Activated naive CD8-positive, alpha-beta T cell (primary cell): ENCODE measurements at regions not wholly inside any gene's neighbourhood (a gene's known extent, or its start where the extent isn't known, plus 50 kb on each side); places are given as distances from the start of the nearest gene placed in this dataset.

Experiments used
- H3K27ac Mint-ChIP-seq: one replicate; pipeline ENCODE4 v1.8.0; 2021; ENCODE audit warnings: mixed read lengths
- H3K27me3 Mint-ChIP-seq: one replicate; pipeline ENCODE4 v1.8.0; 2021; ENCODE audit warnings: mixed read lengths
- H3K36me3 Mint-ChIP-seq: one replicate; pipeline ENCODE4 v1.8.0; 2021; ENCODE audit warnings: mixed read lengths
- H3K4me1 Mint-ChIP-seq: one replicate; pipeline ENCODE4 v1.8.0; 2021; ENCODE audit warnings: low read depth, mixed read lengths
- H3K4me3 Mint-ChIP-seq: one replicate; pipeline ENCODE4 v1.8.0; 2021; ENCODE audit warnings: mild to moderate bottlenecking, mixed read lengths
- H3K9me3 Mint-ChIP-seq: one replicate; pipeline ENCODE4 v1.8.0; 2021; ENCODE audit warnings: low read depth, mixed read lengths

GRCh38 chr2:240339411-240340360 lies 95.8 kb upstream of the GPC1 start:
- H3K4me3 Mint-ChIP-seq, result no peak overlapping the region
- H3K36me3 Mint-ChIP-seq, result no peaks in the 10 kb centered on the region
- H3K4me1 Mint-ChIP-seq, result no peaks in the 10 kb centered on the region
- no peak overlapping the region for H3K27ac Mint-ChIP-seq
- peaks cover 16% of the 10 kb centered on the region for H3K27me3 Mint-ChIP-seq
- H3K9me3 Mint-ChIP-seq, result no peaks in the 10 kb centered on the region

GRCh38 chr2:240340361-240340761 lies 95.1 kb upstream of the GPC1 start:
- Mint-ChIP-seq H3K9me3 (no peaks in the 10 kb centered on the region), H3K27me3 (peaks cover 16% of the 10 kb centered on the region), H3K27ac (no peak overlapping the region), H3K36me3 (no peaks in the 10 kb centered on the region), H3K4me1 (no peaks in the 10 kb centered on the region), H3K4me3 (no peak overlapping the region)

- Mint-ChIP-seq H3K9me3 (no peaks in the 10 kb centered on the region), H3K27ac (no peak overlapping the region), H3K4me1 (no peaks in the 10 kb centered on the region), H3K36me3 (no peaks in the 10 kb centered on the region), H3K27me3 (peaks cover 13% of the 10 kb centered on the region), H3K4me3 (no peak overlapping the region)
Measured at GRCh38 chr2:240341064-240341463, 94.4 kb upstream of the GPC1 start.

GRCh38 chr2:240343548-240343947 lies 91.9 kb upstream of the GPC1 start:
- Mint-ChIP-seq H3K9me3 (no peaks in the 10 kb centered on the region), H3K27me3 (peaks cover 1% of the 10 kb centered on the region), H3K4me1 (no peaks in the 10 kb centered on the region), H3K36me3 (no peaks in the 10 kb centered on the region), H3K27ac (no peak overlapping the region), H3K4me3 (no peak overlapping the region)

GRCh38 chr2:240344904-240345303 lies 90.6 kb upstream of the GPC1 start:
- peaks cover 3% of the 10 kb centered on the region for H3K27me3 Mint-ChIP-seq
- no peak overlapping the region for H3K4me3 Mint-ChIP-seq
- H3K36me3 Mint-ChIP-seq, result no peaks in the 10 kb centered on the region
- no peaks in the 10 kb centered on the region for H3K4me1 Mint-ChIP-seq
- H3K27ac Mint-ChIP-seq, result no peak overlapping the region
- H3K9me3 Mint-ChIP-seq, result no peaks in the 10 kb centered on the region

- no peak overlapping the region for H3K27ac Mint-ChIP-seq
- no peaks in the 10 kb centered on the region for H3K36me3 Mint-ChIP-seq
- H3K27me3 Mint-ChIP-seq, result peaks cover 3% of the 10 kb centered on the region
- H3K4me1 Mint-ChIP-seq, result no peaks in the 10 kb centered on the region
- H3K4me3 Mint-ChIP-seq, result no peak overlapping the region
- no peaks in the 10 kb centered on the region for H3K9me3 Mint-ChIP-seq
Measured at GRCh38 chr2:240346015-240346752, 89.3 kb upstream of the GPC1 start.

- H3K4me1 Mint-ChIP-seq, result no peaks in the 10 kb centered on the region
- H3K4me3 Mint-ChIP-seq, result no peak overlapping the region
- no peak overlapping the region for H3K27ac Mint-ChIP-seq
- peaks cover 3% of the 10 kb centered on the region for H3K27me3 Mint-ChIP-seq
- no peaks in the 10 kb centered on the region for H3K36me3 Mint-ChIP-seq
- no peaks in the 10 kb centered on the region for H3K9me3 Mint-ChIP-seq
Measured at GRCh38 chr2:240346753-240347372, 88.6 kb upstream of the GPC1 start.

- Mint-ChIP-seq H3K36me3 (no peaks in the 10 kb centered on the region), H3K4me1 (no peaks in the 10 kb centered on the region), H3K27me3 (peaks cover 3% of the 10 kb centered on the region), H3K27ac (no peak overlapping the region), H3K4me3 (no peak overlapping the region), H3K9me3 (no peaks in the 10 kb centered on the region)
Measured at GRCh38 chr2:240347373-240347940, 88.0 kb upstream of the GPC1 start.

- Mint-ChIP-seq H3K9me3 (no peaks in the 10 kb centered on the region), H3K27ac (no peak overlapping the region), H3K27me3 (peaks cover 3% of the 10 kb centered on the region), H3K36me3 (no peaks in the 10 kb centered on the region), H3K4me1 (no peaks in the 10 kb centered on the region), H3K4me3 (no peak overlapping the region)
Measured at GRCh38 chr2:240347949-240348500, 87.4 kb upstream of the GPC1 start.

GRCh38 chr2:240348522-240348921 lies 86.9 kb upstream of the GPC1 start:
- no peak overlapping the region for H3K4me3 Mint-ChIP-seq
- H3K36me3 Mint-ChIP-seq, result no peaks in the 10 kb centered on the region
- H3K27me3 Mint-ChIP-seq, result peaks cover 3% of the 10 kb centered on the region
- no peak overlapping the region for H3K27ac Mint-ChIP-seq
- no peaks in the 10 kb centered on the region for H3K4me1 Mint-ChIP-seq
- no peaks in the 10 kb centered on the region for H3K9me3 Mint-ChIP-seq

GRCh38 chr2:240349133-240350005 lies 86.1 kb upstream of the GPC1 start:
- Mint-ChIP-seq H3K4me3 (no peak overlapping the region), H3K9me3 (no peaks in the 10 kb centered on the region), H3K4me1 (no peaks in the 10 kb centered on the region), H3K36me3 (no peaks in the 10 kb centered on the region), H3K27me3 (peaks cover 3% of the 10 kb centered on the region), H3K27ac (no peak overlapping the region)

GRCh38 chr2:240350006-240350355 lies 85.5 kb upstream of the GPC1 start:
- Mint-ChIP-seq H3K36me3 (no peaks in the 10 kb centered on the region), H3K27ac (no peak overlapping the region), H3K9me3 (no peaks in the 10 kb centered on the region), H3K27me3 (peaks cover 3% of the 10 kb centered on the region), H3K4me3 (no peak overlapping the region), H3K4me1 (no peaks in the 10 kb centered on the region)

- Mint-ChIP-seq H3K27me3 (peaks cover 3% of the 10 kb centered on the region), H3K36me3 (no peaks in the 10 kb centered on the region), H3K9me3 (no peaks in the 10 kb centered on the region), H3K4me1 (no peaks in the 10 kb centered on the region), H3K4me3 (no peak overlapping the region), H3K27ac (no peak overlapping the region)
Measured at GRCh38 chr2:240350696-240351087, 84.8 kb upstream of the GPC1 start.
